ENCODE measurements at regions not wholly inside any gene's neighbourhood (a gene's known extent, or its start where the extent isn't known, plus 50 kb on each side); places are given as distances from the start of the nearest gene placed in this dataset.

GRCh38 chr10:43964486-43964885 is 315.8 kb upstream of the ZNF32 start:
- no peaks in the 10 kb centered on the region for H3K27me3 ChIP-seq
- no peak for TF ChIP-seq CTCF (IDR thresholded peaks at IDR 0.05)
- no peaks in the 10 kb centered on the region for H3K9me3 ChIP-seq
- no peak overlapping the region for H3K27ac ChIP-seq
- no peak for DNase-seq
- no peak overlapping the region for H3K9ac ChIP-seq (ENCODE audit: low read depth in 2 of 2, low read length in 2 of 2)
- no peaks in the 10 kb centered on the region for H3K4me1 ChIP-seq
- no peak overlapping the region for H3K4me3 ChIP-seq
- intact Hi-C loops (cut with DNase I): no loop called here
- H3K36me3 ChIP-seq: no peaks in the 10 kb centered on the region

- no peaks in the 10 kb centered on the region for H3K27me3 ChIP-seq
- H3K4me1 ChIP-seq: no peaks in the 10 kb centered on the region
- H3K4me3 ChIP-seq: no peak overlapping the region
- no peak for DNase-seq
- H3K9me3 ChIP-seq: no peaks in the 10 kb centered on the region
- no peak overlapping the region for H3K27ac ChIP-seq
- intact Hi-C loops (cut with DNase I): no loop called here
- H3K36me3 ChIP-seq: no peaks in the 10 kb centered on the region
- TF ChIP-seq CTCF (IDR thresholded peaks at IDR 0.05): no peak
- no peak overlapping the region for H3K9ac ChIP-seq (ENCODE audit: low read depth in 2 of 2, low read length in 2 of 2)
Measured at GRCh38 chr10:43963793-43964425, 315.2 kb upstream of the ZNF32 start.

- DNase-seq: peak; percentile 12
- H3K4me1 ChIP-seq: no peaks in the 10 kb centered on the region
- intact Hi-C loops (cut with DNase I): no loop called here
- H3K9ac ChIP-seq (ENCODE audit: low read depth in 2 of 2, low read length in 2 of 2): no peak overlapping the region
- TF ChIP-seq CTCF (IDR thresholded peaks at IDR 0.05): no peak
- H3K27ac ChIP-seq: no peak overlapping the region
- no peaks in the 10 kb centered on the region for H3K9me3 ChIP-seq
- no peaks in the 10 kb centered on the region for H3K36me3 ChIP-seq
- H3K27me3 ChIP-seq: no peaks in the 10 kb centered on the region
- no peak overlapping the region for H3K4me3 ChIP-seq
Measured at GRCh38 chr10:43963379-43963778, 314.7 kb upstream of the ZNF32 start.

- intact Hi-C loops (cut with DNase I): no loop called here
- Histone ChIP-seq H3K36me3 (no peaks in the 10 kb centered on the region), H3K27ac (no peak overlapping the region), H3K9me3 (no peaks in the 10 kb centered on the region), H3K4me1 (no peaks in the 10 kb centered on the region), H3K27me3 (no peaks in the 10 kb centered on the region), H3K9ac (ENCODE audit: low read depth in 2 of 2, low read length in 2 of 2) (no peak overlapping the region), H3K4me3 (no peak overlapping the region)
- no peak for TF ChIP-seq CTCF (IDR thresholded peaks at IDR 0.05)
- peak; percentile 21 for DNase-seq
Measured at GRCh38 chr10:43962346-43963191, 313.9 kb upstream of the ZNF32 start.

- no peak overlapping the region for H3K27ac ChIP-seq
- DNase-seq: no peak
- no peaks in the 10 kb centered on the region for H3K36me3 ChIP-seq
- H3K4me1 ChIP-seq: no peaks in the 10 kb centered on the region
- intact Hi-C loops (cut with DNase I): no loop called here
- no peaks in the 10 kb centered on the region for H3K27me3 ChIP-seq
- H3K4me3 ChIP-seq: no peak overlapping the region
- no peak for TF ChIP-seq CTCF (IDR thresholded peaks at IDR 0.05)
- no peaks in the 10 kb centered on the region for H3K9me3 ChIP-seq
- H3K9ac ChIP-seq (ENCODE audit: low read depth in 2 of 2, low read length in 2 of 2): no peak overlapping the region
Measured at GRCh38 chr10:43961523-43962345, 313.1 kb upstream of the ZNF32 start.
